ENCODE measurements at regions not wholly inside any gene's neighbourhood (a gene's known extent, or its start where the extent isn't known, plus 50 kb on each side); places are given as distances from the start of the nearest gene placed in this dataset.
A peak's percentile ranks its signal among the peaks of the same experiment; 100 is the strongest.

DNA sequence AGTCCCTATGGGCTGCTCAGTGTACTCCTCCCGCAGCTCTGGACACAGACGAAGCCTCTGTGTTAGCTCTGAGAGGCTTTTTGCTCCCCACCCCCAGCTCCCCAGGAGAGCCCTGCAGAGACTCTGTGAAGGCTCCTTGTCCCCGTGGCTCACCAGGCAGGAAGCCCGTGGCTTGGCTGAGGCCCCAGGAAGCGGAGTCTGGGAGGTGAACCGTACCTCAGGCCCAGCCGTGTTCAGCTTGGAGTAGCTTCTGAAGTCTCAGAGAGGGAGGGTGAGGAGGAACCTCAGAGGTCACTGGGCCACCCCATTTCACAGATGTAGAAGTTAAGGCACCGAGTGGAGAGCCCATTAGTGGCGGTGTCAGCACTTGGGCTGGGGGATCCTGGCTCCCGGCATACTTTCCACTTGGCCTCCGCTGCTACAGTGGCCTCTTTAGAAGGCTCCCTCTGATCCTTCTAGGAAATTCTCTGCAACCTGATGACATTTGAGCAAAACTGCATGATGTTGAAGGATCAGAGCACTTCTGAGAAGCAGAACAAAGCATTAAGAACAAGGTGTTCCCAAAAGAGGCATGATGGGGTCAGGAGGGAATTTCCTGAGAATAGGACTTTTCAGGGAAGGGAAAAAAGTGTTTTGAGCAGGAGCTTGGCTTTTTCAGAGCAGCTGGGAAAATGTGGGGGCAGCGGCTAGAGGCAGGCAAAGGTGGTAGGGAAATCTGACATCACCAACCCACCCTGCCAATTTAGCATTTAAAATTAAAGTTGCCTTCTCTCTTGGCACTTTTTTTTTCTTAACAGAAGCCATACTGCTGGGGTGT, 79.1 kb downstream of the MCFD2 start:
- Mint-ChIP-seq H3K36me3 (ENCODE audit: low read depth) (peaks cover 11% of the 10 kb centered on the region), H3K4me3 (no peak overlapping the region), H3K27me3 (ENCODE audit: insufficient read depth) (peaks cover 4% of the 10 kb centered on the region; the same call in 1 of the 2 replicates), H3K4me1 (ENCODE audit: low read depth) (peaks cover 52% of the 10 kb centered on the region), H3K27ac (peak overlapping the region; percentile 36; the same call in 1 of the 2 replicates), H3K9me3 (no peaks in the 10 kb centered on the region)
- DNase-seq: no peak
- TF ChIP-seq, protein P1, sequence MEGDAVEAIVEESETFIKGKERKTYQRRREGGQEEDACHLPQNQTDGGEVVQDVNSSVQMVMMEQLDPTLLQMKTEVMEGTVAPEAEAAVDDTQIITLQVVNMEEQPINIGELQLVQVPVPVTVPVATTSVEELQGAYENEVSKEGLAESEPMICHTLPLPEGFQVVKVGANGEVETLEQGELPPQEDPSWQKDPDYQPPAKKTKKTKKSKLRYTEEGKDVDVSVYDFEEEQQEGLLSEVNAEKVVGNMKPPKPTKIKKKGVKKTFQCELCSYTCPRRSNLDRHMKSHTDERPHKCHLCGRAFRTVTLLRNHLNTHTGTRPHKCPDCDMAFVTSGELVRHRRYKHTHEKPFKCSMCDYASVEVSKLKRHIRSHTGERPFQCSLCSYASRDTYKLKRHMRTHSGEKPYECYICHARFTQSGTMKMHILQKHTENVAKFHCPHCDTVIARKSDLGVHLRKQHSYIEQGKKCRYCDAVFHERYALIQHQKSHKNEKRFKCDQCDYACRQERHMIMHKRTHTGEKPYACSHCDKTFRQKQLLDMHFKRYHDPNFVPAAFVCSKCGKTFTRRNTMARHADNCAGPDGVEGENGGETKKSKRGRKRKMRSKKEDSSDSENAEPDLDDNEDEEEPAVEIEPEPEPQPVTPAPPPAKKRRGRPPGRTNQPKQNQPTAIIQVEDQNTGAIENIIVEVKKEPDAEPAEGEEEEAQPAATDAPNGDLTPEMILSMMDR (IDR thresholded peaks at IDR 0.05): no peak

- Mint-ChIP-seq H3K4me1 (ENCODE audit: low read depth) (peaks cover 60% of the 10 kb centered on the region), H3K9me3 (no peaks in the 10 kb centered on the region; the same call in 1 of the 2 replicates), H3K4me3 (no peak overlapping the region), H3K27me3 (ENCODE audit: insufficient read depth) (peaks cover 4% of the 10 kb centered on the region; the same call in 1 of the 2 replicates), H3K27ac (no peak overlapping the region), H3K36me3 (ENCODE audit: low read depth) (peaks cover 11% of the 10 kb centered on the region)
- TF ChIP-seq, protein P1 (IDR thresholded peaks at IDR 0.05): no peak
- no peak for DNase-seq
Measured at GRCh38 chr2:46835520-46835919, 80.1 kb downstream of the MCFD2 start.

- no peak for DNase-seq
- Mint-ChIP-seq H3K36me3 (ENCODE audit: low read depth) (peaks cover 19% of the 10 kb centered on the region), H3K4me3 (no peak overlapping the region), H3K27me3 (ENCODE audit: insufficient read depth) (peaks cover 5% of the 10 kb centered on the region; the same call in 1 of the 2 replicates), H3K27ac (peak overlapping the region; percentile 16; the same call in 1 of the 2 replicates), H3K4me1 (ENCODE audit: low read depth) (peaks cover 81% of the 10 kb centered on the region), H3K9me3 (peaks cover 15% of the 10 kb centered on the region)
- TF ChIP-seq, protein P1 (IDR thresholded peaks at IDR 0.05): no peak
Measured at GRCh38 chr2:46832543-46832942, 83.1 kb downstream of the MCFD2 start.

DNA sequence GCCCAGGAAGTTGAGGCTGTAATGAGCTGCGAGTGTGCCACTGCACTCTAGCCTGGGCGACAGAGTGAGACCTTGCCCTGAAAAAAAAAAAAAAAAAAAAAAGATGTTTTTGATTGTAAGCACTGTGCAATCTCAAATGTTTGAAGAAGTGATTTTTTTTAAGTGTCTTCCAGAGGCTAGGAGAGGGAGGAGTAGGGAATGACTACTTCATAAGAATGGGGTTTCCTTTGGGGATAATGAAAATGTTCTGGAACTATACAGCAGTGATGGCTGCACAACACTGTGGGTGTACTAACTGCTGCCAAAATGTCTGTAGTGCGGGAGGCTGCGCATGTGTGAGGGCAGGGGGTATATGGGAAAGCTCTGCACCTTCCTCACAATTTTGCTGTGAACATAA, 83.7 kb downstream of the MCFD2 start:
- Mint-ChIP-seq H3K4me3 (no peak overlapping the region), H3K27me3 (ENCODE audit: insufficient read depth) (peaks cover 4% of the 10 kb centered on the region; the same call in 1 of the 2 replicates), H3K4me1 (ENCODE audit: low read depth) (peaks cover 88% of the 10 kb centered on the region), H3K9me3 (peaks cover 15% of the 10 kb centered on the region), H3K36me3 (ENCODE audit: low read depth) (peaks cover 19% of the 10 kb centered on the region), H3K27ac (peak overlapping the region; percentile 84)
- no peak for DNase-seq
- TF ChIP-seq, protein P1 (IDR thresholded peaks at IDR 0.05): no peak

- peaks cover 4% of the 10 kb centered on the region; the same call in 1 of the 2 replicates for H3K27me3 Mint-ChIP-seq (ENCODE audit: insufficient read depth)
- peak overlapping the region; percentile 84 for H3K27ac Mint-ChIP-seq
- H3K4me1 Mint-ChIP-seq (ENCODE audit: low read depth): peaks cover 88% of the 10 kb centered on the region
- H3K36me3 Mint-ChIP-seq (ENCODE audit: low read depth): peaks cover 21% of the 10 kb centered on the region
- peak; percentile 81 for DNase-seq
- TF ChIP-seq, protein P1 (IDR thresholded peaks at IDR 0.05): no peak
- H3K4me3 Mint-ChIP-seq: peak overlapping the region; percentile 11
- H3K9me3 Mint-ChIP-seq: peaks cover 16% of the 10 kb centered on the region
Measured at GRCh38 chr2:46831051-46831868, 84.3 kb downstream of the MCFD2 start.
